Urinary bladder (tissue), 3 donors: ENCODE measurements at regions not wholly inside any gene's neighbourhood (a gene's known extent, or its start where the extent isn't known, plus 50 kb on each side); places are given as distances from the start of the nearest gene placed in this dataset.

Source experiments
- DNase-seq: peaks from one replicate; pipeline ENCODE4 v3.0.0-alpha.2; 2015; ENCODE audit errors: extremely low spot score
- H3K27ac ChIP-seq: one replicate; pipeline ENCODE4 v1.5.1; 2013; ENCODE audit warnings: low read depth, mild to moderate bottlenecking, moderate library complexity
- H3K36me3 ChIP-seq: one replicate; pipeline ENCODE4 v1.6.1; 2013; ENCODE audit warnings: mild to moderate bottlenecking, moderate library complexity; ENCODE audit not compliant: insufficient read depth
- H3K4me1 ChIP-seq: one replicate; pipeline ENCODE4 v1.6.1; 2013; ENCODE audit warnings: mild to moderate bottlenecking, moderate library complexity; ENCODE audit not compliant: insufficient read depth
- H3K4me3 ChIP-seq: one replicate; pipeline ENCODE4 v1.5.1; 2013; ENCODE audit warnings: low read depth, low read length
- WGBS: extraction: QIAGEN DNeasy Blood & Tissue Kit; methylation state at CpG from one replicate; pipeline ENCODE4 v1.1.7; 2013; 5-methylcytosine and 5-hydroxymethylcytosine counted together
- donor health status: healthy with polysubstance abuse.
- donor health status: healthy.

GRCh38 chr4:95640311-95640710 is 91.5 kb upstream of the UNC5C start:
- H3K27ac ChIP-seq: no peak overlapping the region
- 73% methylated on average over 3 of the region's 3 CpGs for WGBS

DNA sequence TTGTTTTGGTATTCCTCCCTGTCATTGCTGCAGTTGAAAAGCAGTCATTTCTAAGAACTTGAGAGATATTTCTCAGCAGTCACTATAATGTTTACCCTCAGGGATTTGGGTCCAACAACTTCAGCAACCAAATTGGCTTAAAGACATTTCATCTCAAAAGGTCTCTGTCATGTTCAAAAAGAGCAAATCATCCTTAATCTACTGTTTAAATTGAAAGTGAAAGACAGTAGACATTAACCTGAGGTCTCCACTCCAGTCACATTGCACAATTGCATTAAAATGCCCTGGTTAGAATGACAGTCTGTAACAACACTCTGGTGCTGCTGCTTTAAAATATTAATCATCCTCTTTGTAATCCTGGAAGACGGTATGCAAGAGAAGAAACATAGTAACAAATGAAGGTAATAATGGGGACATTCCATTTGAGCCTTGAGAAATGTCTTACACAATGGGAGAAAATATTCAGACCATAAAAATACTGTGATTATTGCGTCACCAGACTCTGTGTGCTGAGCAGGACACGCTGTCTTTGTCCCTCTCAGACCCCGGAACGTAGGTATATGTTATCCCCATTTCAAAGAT is 90.2 kb upstream of the UNC5C start:
- no peak overlapping the region for H3K27ac ChIP-seq
- DNase-seq: no peak
- WGBS: 79% methylated on average over 5 of the region's 5 CpGs
- H3K36me3 ChIP-seq: no peaks in the 10 kb centered on the region
- H3K4me1 ChIP-seq: no peaks in the 10 kb centered on the region
- H3K4me3 ChIP-seq: no peak overlapping the region

More at GRCh38 chr4:95640311-95640710, 91.5 kb upstream of the UNC5C start:
- no peaks in the 10 kb centered on the region for H3K4me1 ChIP-seq
- no peak for DNase-seq
- H3K4me3 ChIP-seq: no peak overlapping the region
- no peaks in the 10 kb centered on the region for H3K36me3 ChIP-seq

DNA sequence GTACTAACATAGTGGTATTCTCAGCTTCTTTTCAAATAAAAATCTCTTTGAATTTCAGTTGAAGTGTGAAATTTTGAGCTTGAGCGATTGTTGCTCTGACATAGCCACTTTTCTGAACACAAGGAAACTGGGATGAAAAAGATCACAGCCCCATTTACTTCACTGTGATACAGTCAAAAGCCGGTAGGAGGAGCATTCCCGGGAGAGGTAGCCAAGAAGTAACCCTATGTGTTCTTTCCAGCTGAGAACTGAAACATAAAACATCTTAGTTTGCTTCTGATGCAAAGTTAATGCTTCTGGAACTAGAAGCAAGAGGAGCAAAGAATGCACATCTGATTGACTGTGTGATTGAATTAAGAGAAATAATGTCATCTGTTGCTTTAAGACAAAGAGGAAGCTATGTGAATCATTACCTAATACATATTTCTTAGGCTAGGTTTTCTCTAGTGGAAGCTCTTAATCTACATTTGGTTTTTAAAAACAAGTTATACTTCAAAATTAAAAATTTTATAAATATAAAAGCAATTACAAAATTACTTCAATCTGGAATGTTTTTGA is 88.3 kb upstream of the UNC5C start:
- no peak for DNase-seq
- Histone ChIP-seq H3K4me1 (no peaks in the 10 kb centered on the region), H3K36me3 (no peaks in the 10 kb centered on the region), H3K4me3 (no peak overlapping the region), H3K27ac (no peak overlapping the region)
- 40% methylated on average over 3 of the region's 3 CpGs for WGBS

DNA sequence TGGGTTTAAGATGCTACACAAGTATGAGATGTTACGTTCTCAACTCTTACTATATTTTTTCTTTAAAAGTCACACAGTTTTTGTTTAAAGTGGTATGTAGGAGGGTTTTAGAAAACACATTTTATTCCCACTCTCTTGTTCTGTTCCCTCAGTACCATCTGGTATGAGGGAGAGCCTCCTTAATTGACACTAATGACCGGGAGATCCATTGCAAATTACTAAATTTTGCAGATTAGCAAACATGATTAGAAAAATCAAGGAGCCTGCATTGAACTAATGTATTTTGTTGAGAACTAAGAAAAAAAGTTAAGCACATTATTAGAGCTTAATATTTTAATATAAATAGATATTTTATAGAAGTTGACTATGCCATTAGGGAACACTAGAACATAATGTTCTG is 87.3 kb upstream of the UNC5C start:
- 69% methylated on average over 2 of the region's 2 CpGs for WGBS
- H3K4me3 ChIP-seq: no peak overlapping the region
- H3K27ac ChIP-seq: no peak overlapping the region
- no peak for DNase-seq
- H3K4me1 ChIP-seq: no peaks in the 10 kb centered on the region
- H3K36me3 ChIP-seq: no peaks in the 10 kb centered on the region

DNA sequence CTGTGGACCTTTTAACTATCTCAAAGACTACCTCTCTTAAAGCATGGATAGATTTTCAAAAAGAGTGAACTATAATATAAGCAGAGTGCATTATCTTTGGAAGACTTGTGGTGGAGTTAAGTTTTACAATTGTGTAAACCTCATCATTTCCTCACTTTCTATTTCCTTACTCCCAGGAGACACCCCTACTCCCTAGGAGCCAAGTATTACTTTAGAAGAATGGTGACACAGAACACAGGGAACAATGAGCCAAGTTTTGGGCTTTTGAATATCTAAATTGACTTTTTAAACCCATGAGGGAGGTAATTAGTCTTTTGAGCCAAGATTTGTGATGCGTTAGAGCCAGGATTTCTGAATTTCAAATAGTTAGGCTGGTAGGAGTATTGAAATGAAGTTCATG is 78.9 kb upstream of the UNC5C start:
- 78% methylated on average over 1 of the region's 1 CpG for WGBS
- Histone ChIP-seq H3K27ac (no peak overlapping the region), H3K4me3 (no peak overlapping the region), H3K36me3 (no peaks in the 10 kb centered on the region), H3K4me1 (no peaks in the 10 kb centered on the region)
- DNase-seq: no peak

GRCh38 chr4:95627024-95627605 is 78.3 kb upstream of the UNC5C start:
- no peaks in the 10 kb centered on the region for H3K36me3 ChIP-seq
- H3K4me1 ChIP-seq: no peaks in the 10 kb centered on the region
- WGBS: 65% methylated on average over 1 of the region's 1 CpG
- H3K4me3 ChIP-seq: no peak overlapping the region
- DNase-seq: no peak
- H3K27ac ChIP-seq: no peak overlapping the region

- DNase-seq: no peak
- no peak overlapping the region for H3K4me3 ChIP-seq
- no peak overlapping the region for H3K27ac ChIP-seq
- no peaks in the 10 kb centered on the region for H3K36me3 ChIP-seq
- no peaks in the 10 kb centered on the region for H3K4me1 ChIP-seq
Measured at GRCh38 chr4:95625020-95625419, 76.2 kb upstream of the UNC5C start.

GRCh38 chr4:95619525-95620443 is 71.0 kb upstream of the UNC5C start:
- 78% methylated on average over 9 of the region's 9 CpGs for WGBS
- no peak for DNase-seq
- Histone ChIP-seq H3K4me3 (no peak overlapping the region), H3K36me3 (no peaks in the 10 kb centered on the region), H3K4me1 (no peaks in the 10 kb centered on the region), H3K27ac (no peak overlapping the region)

GRCh38 chr4:95614684-95615205 is 66.0 kb upstream of the UNC5C start:
- no peaks in the 10 kb centered on the region for H3K36me3 ChIP-seq
- WGBS: 89% methylated on average over 8 of the region's 8 CpGs
- no peak overlapping the region for H3K4me3 ChIP-seq
- no peak for DNase-seq
- H3K27ac ChIP-seq: no peak overlapping the region
- H3K4me1 ChIP-seq: no peaks in the 10 kb centered on the region

DNA sequence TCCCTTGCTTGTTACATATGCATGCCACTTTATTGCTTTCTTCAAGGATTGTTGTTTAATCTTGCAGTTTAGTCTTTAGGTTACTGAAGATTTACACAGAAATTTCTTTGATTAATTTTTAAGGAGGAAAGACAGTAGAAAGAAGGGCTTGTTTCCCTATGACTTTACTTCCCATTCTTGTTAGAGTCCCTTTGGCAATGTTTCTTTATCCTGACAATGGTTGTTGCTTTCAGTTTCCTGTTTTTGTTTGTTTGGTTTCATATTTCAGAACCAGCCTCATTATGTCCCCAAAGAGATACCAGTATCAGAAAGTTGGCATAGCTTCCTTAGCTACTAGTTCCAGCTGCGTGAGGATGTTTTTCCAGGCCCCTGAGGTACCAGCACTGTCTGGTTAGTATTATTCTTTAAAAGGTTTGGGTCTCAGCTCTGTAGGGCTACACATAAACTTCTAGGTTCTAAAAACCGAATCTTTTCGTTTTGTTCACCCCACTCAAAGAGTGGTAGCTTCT is 61.3 kb upstream of the UNC5C start:
- H3K4me3 ChIP-seq: no peak overlapping the region
- H3K4me1 ChIP-seq: no peaks in the 10 kb centered on the region
- DNase-seq: no peak
- WGBS: 84% methylated on average over 3 of the region's 3 CpGs
- no peaks in the 10 kb centered on the region for H3K36me3 ChIP-seq
- H3K27ac ChIP-seq: no peak overlapping the region

- Histone ChIP-seq H3K4me3 (no peak overlapping the region), H3K27ac (no peak overlapping the region), H3K36me3 (no peaks in the 10 kb centered on the region), H3K4me1 (no peaks in the 10 kb centered on the region)
- DNase-seq: no peak
- 90% methylated on average over 7 of the region's 7 CpGs for WGBS
Measured at GRCh38 chr4:95606739-95607138, 58.0 kb upstream of the UNC5C start.

GRCh38 chr4:95603393-95603792 is 54.6 kb upstream of the UNC5C start:
- no peak for DNase-seq
- Histone ChIP-seq H3K4me3 (no peak overlapping the region), H3K27ac (no peak overlapping the region), H3K4me1 (no peaks in the 10 kb centered on the region), H3K36me3 (no peaks in the 10 kb centered on the region)
- 26% methylated on average over 4 of the region's 4 CpGs for WGBS

DNA sequence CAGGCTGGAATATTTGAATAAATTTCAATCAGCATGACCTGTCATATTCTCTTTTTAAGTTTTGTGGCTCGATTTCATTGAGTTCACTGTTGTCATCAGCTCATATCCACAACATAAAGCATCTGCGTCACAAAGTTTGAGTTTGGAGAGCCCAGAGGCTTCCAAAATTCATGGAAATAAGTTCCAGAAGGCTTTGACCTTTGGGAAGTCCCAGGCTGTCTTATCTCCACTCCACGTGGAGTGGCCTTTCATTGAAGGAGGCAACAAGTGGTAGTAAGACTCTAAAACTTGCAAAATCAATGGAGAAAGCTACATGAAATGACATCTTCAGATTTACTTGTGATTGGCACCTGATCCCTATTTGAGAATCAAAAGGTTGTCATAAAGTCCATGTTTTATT is 54.1 kb upstream of the UNC5C start:
- DNase-seq: no peak
- Histone ChIP-seq H3K4me3 (no peak overlapping the region), H3K27ac (no peak overlapping the region), H3K4me1 (no peaks in the 10 kb centered on the region), H3K36me3 (no peaks in the 10 kb centered on the region)
- 63% methylated on average over 3 of the region's 3 CpGs for WGBS
